ENCODE measurements at regions not wholly inside any gene's neighbourhood (a gene's known extent, or its start where the extent isn't known, plus 50 kb on each side); places are given as distances from the start of the nearest gene placed in this dataset.

- TF ChIP-seq CTCF (conservative IDR thresholded peaks at IDR 0.05 in 1 of 2, IDR thresholded peaks at IDR 0.05 in 1 of 2; ENCODE audit: extremely low read depth in 1 of 2, insufficient read depth in 1 of 2, low read depth in 1 of 2, low read length in 2 of 2) (no peak), EZH2 (IDR thresholded peaks at IDR 0.05; ENCODE audit: borderline replicate concordance, low read length) (no peak)
Measured at GRCh38 chr14:26379951-26380350, 217.9 kb downstream of the NOVA1 start.
